DMS 273 treated with DMSO at 0.1 percent for 48 hours (cell line): ENCODE measurements at regions not wholly inside any gene's neighbourhood (a gene's known extent, or its start where the extent isn't known, plus 50 kb on each side); places are given as distances from the start of the nearest gene placed in this dataset.

ENCODE experiments used
- DNase-seq: peaks from one replicate; lab custom pipeline; 2025; lab: John Stamatoyannopoulos, UW

- DNase-seq: no peak
Observed at GRCh38 chr2:239619369-239619768, 218.5 kb upstream of the HDAC4 start.

DNA sequence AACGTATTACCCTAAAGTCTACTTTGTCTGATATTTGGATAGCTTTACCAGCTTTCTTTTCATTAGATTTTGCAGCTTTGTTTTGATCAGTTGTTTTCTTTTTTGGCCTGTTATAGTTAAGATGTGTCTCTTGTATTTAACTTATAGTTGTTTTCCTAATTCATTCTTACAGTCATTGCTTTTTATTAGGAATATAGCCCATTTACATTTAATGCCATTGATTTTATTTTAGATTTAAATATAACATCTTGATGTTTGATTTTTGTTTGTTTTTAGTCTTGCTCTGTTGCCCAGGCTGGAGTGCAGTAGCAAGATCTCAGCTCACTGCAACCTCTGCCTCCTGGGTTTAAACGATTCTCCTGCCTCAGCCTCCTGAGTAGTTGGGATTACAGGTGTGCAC is 215.9 kb upstream of the HDAC4 start:
- DNase-seq: no peak

- no peak for DNase-seq
Observed at GRCh38 chr2:239612133-239612532, 211.3 kb upstream of the HDAC4 start.

- DNase-seq: no peak
Observed at GRCh38 chr2:239611222-239611795, 210.5 kb upstream of the HDAC4 start.

- DNase-seq: no peak
Observed at GRCh38 chr2:239610457-239611221, 209.8 kb upstream of the HDAC4 start.

DNA sequence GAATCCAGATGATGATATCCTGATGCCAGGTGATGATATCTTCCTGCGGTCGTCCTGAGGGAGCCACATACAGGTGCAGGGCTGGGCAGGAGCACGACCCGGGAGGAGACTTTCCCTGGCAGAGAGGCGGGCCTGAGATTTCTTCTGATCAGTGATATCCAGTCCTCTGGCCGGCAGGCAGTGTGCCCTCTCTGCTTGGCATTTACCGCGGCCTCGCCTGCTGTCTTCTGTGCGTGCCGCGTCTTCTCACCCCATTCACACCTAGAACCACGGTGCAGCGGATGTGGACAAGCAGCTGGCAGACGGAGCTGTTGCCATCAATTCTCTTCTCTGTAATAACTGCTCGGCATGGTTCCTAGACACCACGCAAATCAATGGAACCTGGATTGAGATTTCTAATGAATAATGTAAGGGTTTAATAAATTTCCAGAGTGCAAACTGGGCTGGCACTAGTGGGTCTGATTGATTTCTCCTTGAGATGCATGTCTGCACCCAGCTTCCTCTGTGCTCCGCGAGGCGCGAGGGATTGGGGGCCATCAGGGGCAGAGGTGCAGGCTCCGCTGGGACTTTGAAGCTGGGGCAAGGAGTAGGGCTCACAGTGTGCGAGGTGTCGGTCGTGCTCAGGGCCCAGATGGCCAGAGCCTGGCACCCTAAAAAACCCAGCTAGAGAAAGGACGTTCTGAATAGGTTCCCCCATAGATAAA is 208.9 kb upstream of the HDAC4 start:
- DNase-seq: no peak

DNA sequence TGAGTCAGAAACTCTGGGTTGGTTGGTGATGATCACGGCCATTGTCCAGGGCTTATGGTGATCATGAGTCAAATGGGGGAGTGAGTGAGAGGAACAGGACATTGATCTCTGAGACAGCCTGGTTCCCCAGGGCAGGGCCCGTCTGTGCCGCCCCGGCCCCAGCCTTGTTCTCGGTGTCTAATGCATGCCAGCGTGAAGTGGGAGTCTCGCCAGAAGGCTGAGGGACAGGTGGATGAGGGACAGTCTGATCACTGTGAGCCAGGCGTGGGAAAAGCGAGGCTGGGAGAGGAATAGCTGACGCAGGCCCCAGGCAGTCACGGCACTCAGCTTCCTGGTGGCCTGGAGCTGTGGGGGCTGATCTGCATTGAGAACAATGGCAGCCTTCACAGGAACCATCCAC is 208.3 kb upstream of the HDAC4 start:
- DNase-seq: no peak

GRCh38 chr2:239608723-239609122 is 207.9 kb upstream of the HDAC4 start:
- DNase-seq: no peak

GRCh38 chr2:239608260-239608659 is 207.4 kb upstream of the HDAC4 start:
- no peak for DNase-seq

- no peak for DNase-seq
Observed at GRCh38 chr2:239607517-239608191, 206.8 kb upstream of the HDAC4 start.

DNA sequence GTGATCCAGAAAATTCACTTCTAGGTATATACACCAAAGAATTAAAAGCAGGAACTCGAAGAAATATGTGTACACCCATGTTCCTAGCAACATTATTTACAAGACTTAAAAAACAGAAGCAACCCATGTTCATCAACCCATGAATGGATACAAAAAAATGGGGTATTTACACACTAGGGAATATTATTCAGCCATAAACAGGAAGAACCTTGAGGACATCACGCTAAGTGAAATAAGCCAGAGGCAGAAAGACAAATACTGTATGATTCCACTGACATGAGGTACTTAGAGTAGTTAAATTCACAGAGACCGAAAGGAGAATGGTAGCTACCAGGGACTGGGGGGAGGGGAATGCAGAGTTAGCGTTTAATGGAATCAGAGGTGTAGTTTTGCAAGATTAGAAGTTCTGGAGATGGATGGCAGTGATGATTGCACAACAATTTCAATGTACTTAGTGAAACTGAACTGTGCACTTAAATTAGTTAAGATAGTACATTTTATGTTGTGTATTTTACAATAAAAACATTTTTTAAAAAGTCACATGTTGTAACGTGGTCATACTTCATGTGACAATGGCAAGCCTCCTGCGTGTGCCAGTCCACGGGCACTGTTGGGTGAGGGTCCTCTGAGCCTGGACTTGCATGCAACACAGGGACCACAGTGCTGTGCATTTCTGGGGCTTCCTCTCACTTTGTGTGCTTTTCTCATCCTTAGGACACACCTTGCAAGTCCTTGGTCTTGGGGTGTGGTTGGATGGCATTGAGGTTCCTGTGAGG is 206.1 kb upstream of the HDAC4 start:
- DNase-seq: no peak

GRCh38 chr2:239605976-239606375 is 205.2 kb upstream of the HDAC4 start:
- DNase-seq: no peak

GRCh38 chr2:239605409-239605808 is 204.6 kb upstream of the HDAC4 start:
- DNase-seq: no peak

- DNase-seq: no peak
Observed at GRCh38 chr2:239604861-239605260, 204.0 kb upstream of the HDAC4 start.

DNA sequence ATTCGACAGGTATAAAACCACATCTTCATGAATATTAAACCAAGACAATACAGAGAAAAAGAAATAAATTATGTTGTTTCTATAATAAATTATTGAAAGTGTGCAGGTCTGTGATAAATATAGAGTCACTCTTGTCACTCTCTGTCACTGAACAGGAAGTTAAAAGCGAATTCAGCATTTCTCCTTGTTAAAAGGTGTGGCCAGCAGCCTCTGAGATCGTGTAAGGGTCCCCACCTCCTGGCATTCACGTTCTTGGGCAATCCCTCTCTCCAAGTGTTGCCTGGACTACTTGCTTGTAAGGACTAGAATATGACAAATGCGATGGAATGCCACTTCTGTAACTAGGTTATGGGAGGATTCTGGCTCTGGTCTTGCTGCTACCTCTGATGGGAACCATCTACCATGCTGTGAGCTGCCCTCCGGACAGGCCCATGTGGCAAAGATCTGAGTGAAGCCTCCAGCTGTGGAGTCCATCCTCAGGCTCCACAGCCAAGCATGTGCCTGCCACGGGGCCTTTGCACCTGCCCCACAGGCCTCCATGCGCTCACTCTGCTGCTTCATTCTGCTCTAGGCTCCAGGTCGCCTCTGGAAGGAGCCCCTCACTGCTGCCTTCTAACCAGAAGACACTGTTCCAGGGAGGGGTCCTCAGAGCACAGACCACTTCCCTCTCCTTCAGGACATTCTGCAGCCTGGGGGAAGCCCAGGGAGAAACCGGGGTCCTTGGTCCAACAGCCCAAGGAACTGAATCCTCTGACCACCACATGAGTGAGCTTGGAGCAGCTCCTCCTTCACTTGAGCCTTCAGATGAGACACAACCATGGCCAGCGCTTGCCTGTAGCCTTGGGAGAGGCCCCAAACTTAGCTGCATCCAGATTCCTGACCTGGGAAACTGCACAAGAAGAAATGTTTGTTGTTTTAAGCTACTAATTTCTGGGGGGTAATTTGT is 202.9 kb upstream of the HDAC4 start:
- no peak for DNase-seq

DNA sequence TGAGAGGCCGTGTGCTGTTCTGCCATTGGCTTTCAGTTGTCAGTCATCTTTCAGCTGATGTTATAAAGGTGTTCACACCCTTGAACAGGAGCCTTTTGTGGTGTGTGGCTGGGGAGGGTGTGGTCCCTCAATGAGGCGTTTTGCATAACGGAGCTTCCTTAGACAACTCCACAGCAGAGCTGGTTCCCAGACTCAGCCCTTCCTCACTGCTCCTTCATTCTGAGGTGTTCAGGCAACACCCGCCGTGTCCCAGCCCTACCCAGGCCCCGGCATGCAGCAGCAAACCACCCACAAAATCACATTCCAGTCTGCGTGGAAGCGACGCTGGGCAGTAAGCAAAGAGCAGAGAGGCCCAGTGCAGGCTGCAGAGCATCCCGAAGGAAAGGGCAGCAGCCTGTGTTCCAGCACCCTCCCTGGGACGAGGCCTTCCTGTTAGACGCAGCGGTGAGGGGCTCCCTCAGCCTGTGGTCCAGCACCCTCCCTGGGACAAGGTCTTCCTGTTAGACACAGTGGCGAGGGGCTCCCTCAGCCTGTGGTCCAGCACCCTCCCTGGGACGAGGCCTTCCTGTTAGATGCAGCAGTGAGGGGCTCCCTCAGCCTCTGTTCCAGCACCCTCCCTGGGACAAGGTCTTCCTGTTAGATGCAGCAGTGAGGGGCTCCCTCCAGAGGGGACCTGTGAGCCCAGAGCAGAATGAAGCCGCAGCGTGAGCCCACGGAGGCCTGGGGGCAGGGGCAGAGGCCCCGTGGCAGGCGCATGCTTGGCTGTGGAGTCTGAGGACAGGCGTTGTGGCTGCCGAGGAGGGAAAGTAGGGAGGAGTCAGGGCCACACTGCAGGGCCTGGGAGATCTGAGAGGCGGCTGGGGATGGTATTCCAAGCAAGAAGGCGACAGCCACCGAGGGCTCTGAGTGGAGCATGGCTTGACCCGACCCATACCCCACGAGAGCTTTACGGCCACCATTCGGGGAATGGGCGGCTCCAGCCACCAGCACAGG is 201.8 kb upstream of the HDAC4 start:
- DNase-seq: no peak

GRCh38 chr2:239601880-239602279 is 201.1 kb upstream of the HDAC4 start:
- no peak for DNase-seq

GRCh38 chr2:239601201-239601851 is 200.5 kb upstream of the HDAC4 start:
- DNase-seq: no peak

DNA sequence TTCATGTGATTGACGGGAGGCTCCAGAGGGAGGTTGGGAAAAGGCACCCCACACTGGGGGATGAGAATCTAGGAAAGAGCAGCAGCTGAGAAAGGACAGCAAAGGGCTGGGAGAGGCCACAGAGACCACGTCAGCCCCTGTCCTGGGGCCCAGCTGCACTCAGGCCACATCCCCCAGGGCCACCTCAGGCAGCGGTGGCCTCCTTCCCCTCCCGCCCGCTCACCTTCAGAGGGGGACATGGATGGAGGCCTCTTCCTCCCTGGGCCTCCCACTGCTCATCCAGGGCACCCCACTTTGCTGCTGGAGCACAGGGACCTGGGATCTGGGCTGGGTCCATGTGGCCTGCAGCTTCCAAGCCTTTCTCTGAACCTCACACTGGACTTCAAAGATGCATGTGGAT is 199.8 kb upstream of the HDAC4 start:
- no peak for DNase-seq
